NOMO-1 (cell line): ENCODE measurements at regions not wholly inside any gene's neighbourhood (a gene's known extent, or its start where the extent isn't known, plus 50 kb on each side); places are given as distances from the start of the nearest gene placed in this dataset.
"Not testable (repeated sequence)": the region's sequence is repeated elsewhere in the genome, so short reads cannot be mapped to it uniquely, and the experiment has no call there.

ENCODE experiments used
- DNase-seq, 2 experiments: peaks; one replicate each; lab custom pipeline; 2025; ENCODE audit not compliant: unreplicated experiment in 2 of 2; lab: John Stamatoyannopoulos, UW

DNA sequence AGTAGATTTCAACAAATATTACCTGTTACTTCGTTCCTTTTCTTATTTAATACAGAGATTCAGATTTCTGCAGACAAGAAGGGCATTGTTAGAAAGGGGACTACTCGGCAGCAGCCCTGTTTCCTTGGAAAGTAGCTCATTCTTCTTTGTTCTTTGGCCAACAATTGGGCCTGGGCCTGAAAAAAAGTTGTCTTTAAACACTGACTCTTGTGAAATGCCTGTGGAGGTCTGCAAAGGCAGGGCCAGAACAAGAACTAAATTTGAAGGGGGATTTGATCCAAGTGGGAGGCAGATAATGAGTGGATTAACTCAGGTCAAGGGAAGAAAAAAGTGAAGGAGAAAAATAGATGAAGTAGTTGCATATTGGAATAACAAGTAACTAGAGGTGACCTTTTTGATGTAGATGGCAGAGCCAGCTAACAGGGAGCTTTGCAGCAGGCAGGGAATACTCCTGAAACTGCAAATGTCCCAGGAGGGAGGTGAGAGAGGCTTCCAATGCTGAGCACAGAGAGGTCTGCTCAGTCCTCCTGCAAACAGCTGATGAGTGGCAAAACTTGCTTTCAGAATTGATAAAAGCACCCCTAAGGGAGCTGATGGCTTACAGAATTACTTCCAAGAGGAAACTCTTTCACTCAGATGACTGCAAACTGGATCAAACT, 393.2 kb upstream of the HS3ST1 start:
- DNase-seq, result no peak

DNA sequence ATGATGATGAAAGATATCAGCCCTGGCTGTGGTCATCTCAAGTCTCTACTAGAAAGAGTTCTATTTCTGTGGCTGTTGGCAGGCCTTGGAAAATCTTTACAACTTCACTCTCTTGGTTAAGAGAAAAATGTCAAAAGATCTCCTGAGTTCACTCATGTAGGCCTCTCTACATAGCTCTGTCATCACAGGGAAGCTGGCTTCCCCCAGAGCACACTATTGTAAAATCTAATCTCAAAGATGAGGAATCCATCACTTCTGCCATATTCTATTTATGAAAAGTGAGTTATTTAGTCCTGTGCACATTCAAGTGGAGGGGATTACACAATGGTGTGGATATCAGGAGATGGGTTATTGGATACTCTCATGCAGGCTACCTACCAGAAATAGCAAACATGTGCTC, 388.4 kb upstream of the HS3ST1 start:
- no peak for DNase-seq

DNA sequence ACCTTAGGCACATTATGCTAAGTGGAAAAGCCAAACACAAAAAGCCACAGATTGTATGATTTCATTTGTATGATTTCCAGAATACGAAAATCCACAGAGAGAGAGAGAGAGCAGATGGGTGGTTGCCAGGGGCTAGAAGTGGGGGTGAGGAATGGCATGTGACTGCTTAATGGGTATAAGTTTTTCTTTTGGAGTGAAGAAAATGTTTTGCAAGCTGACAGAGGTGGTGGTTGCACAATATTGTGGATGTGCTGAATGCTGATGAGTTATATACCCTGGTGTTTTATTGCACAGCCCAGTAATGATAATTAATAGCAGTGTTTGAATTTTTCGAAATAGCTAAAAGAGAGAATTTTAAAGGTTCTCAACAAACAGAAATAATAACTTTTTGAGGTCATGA, 386.1 kb upstream of the HS3ST1 start:
- DNase-seq, result no peak

DNA sequence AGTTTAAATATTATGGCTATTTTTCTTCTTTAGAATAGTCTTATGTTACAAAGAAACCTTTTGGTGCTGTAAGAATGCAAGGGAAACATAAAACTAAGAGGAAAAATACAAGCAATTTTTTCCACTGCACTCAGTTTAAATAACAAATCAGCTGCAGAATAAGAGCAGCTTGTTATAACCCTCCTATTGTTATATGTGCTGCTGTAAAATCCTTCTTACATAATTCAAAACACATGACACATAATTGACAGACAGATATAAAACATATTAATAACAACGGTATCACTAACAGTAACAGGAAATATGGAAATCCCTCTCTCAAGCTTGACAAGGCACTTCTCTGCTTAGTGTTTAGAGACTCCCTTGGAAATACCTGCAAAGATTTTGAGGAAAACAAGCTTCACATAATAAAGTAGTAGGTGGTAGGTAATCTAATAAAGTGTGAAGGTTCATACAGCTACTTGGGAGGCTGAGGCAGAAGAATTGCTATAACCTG, 385.3 kb upstream of the HS3ST1 start:
- DNase-seq, result no peak

DNA sequence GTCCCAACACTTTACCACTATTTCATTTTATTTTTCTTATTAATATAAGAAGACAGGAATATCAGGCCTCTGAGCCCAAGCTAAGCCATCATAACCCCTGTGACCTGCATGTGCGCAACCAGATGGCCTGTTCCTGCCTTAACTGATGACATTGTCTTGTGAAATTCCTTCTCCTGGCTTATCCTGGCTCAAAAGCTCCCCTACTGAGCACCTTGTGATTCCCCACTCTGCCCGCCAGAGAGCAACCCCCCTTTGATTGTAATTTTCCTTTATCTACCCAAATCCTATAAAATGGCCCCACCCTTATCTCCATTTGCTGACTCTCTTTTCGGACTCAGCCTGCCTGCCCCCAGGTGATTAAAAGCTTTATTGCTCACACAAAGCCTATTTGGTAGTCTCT, 382.8 kb upstream of the HS3ST1 start:
- DNase-seq, result not testable (repeated sequence)

DNA sequence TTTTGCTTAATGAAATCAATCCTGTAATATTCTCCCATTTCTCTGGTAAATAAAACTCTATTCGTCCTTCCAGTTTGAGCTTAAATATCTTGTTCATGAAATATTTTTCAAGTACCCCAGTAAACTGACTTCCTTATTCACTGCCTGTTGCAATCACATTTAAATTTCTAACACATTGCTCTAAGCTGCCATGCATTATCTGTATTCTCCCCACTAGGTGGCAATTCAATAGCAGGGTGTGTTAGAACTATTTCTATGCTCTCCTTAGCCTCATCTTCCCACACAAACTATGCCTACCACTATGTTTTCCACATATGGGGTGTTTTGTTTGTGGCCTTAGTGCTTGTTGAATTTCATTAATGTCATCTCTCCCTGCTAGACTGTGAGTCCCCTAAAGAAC, 377.1 kb upstream of the HS3ST1 start:
- peak in 1 of 2 experiments; percentile 64 for DNase-seq

DNA sequence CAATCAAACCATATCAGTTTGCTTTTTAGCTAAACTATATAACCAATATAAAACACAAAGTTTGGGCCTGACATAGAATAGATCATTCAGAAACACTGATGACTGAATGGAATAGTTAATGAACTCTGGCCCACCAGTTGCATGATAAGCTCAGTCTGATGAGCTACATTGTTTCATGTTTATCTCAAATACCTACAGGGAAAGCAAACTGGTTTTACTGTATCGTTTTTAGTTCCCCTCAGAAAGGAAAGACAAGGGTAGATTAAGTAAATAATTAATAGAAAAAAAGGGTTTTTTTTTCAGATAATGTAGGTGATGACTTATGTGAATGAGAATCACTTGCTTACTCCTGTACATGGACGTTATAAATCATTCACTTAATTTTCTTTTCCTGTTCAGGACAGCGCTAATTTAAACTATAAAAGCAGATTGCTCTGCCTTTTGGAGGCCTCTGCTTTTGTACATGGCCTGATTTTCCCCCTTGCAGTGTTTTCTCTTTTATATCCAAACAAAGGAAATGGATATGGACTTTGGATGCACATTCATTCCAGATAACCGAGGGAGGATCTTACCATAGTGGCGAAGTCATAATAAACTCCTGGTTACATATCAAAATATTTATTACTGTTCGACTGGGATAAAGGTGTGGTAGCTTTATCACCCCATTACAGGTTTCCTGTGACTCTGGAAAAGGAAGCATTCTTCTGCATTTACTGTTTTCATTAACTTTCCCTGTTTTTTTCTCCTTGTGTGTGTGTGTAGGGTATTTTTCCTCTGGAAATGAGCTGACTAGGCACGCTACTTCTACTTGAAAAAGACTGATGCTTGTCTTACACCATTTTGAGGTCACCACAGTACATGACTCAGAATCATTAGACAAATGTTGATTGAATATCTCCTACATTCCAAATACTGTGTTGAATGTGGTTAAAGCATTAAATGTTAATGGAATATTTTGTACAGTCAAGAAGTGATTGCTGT, 373.1 kb upstream of the HS3ST1 start:
- DNase-seq, result no peak

DNA sequence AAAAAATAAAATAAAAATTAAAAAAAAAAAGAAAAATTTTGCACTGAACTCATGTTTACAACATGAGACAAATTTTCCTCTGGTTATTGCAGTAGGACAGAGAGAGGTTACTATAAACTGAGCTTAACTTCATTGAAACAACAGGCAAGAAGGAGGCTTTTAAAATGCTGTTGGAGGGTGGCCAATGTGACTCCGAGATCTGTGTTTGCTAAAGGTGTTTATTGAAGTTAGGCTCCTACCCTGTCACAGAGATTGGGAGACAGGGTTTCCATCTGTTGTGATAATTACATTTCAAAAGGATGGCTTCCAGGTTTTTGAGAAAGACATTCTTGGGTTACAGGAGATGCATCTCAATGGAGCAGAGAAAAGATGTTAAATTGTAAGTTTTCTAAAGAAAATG, 370.5 kb upstream of the HS3ST1 start:
- DNase-seq, result no peak

DNA sequence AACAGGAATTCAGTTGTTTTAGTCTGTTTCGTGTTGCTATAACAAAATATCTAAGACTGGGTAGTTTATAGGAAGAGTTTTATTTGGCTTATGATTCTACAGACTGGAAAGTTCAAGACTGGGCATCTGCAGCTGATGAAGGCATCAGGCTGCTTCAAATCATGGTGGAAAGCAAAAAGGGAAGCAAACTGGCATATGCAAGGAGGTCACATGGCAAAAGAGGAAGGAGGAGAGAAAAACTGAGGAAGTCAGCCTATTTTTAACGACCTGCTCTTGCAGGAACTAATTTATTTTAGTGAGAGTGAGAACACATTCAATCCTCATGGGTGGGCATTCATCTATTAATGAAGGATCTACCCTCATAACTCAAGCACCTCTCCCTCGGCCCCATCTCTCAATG, 363.1 kb upstream of the HS3ST1 start:
- peak; percentile 38 to 60 for DNase-seq

DNA sequence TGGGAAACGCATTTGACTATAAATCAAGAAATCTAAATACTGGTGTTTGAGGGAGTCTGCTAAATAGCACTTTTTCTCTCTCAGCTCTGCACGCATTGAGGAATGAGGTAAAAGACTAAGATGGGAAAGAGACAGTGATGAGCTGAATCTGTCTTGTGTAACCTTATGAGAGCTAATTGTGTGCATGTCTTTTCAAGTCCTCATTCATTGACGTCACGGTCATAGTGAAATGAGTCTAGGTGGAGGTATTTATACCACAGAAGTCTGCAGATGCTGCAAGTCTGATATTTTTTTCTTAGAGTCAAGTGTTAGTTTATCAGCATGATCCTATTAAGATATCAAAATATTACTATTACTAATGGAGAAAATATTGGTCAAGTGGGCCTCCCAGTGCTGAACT, 361.5 kb upstream of the HS3ST1 start:
- no peak for DNase-seq

DNA sequence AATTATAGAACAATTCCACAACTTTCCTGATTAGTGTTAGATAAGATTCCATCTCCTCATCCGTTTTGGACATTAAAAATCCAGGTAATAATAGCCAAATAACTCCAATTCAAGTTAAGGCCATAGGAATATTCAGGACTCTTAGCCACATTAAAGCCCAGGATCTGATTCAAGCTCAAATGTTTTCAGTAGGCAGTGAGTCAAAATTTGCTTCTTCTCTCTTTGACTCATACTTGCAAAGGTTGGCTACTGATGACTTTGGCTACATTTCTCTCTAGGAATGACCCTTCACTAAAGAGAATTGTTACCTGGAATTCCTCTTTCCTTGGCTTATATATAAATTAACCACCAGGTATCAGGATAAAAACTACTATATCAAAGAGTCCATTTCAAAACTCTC, 354.9 kb upstream of the HS3ST1 start:
- no peak for DNase-seq

DNA sequence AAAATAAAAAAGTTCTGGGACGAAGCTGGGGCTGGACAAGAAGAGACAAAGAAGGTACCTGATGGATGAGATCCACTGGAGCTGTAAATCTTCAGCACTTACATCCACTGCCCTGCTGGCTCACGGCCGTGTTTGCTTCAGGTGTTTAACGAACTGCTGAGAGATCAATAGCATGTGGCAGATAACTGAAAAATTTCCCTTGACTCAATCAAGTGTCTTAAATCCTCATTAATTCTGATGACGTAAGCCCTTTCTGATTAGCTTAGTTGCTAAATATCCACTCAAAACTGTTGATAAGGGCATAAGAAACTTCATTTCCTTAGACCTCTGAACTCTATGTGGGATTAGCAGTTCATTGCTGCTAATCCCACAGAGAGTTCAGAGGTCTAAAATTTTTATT, 354.2 kb upstream of the HS3ST1 start:
- no peak for DNase-seq

DNA sequence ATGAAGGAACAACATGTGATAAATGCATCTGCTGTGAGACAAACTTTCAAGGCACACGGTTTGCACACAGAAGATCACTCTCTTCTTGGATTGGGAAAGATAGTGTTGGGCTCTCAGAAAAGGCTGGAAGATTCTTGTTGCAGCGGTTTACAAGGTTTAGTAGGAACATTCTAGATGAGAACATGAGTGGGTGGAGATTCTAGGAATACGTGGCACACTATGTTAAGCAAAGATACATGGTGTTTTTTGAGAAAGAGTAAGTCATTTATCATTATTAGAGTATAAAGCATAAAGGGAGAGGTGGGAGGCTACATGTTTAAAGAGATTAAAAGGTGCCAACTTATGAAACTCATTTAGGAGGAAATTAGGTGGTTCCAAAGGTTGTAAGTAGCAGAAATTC, 348.8 kb upstream of the HS3ST1 start:
- DNase-seq, result no peak

DNA sequence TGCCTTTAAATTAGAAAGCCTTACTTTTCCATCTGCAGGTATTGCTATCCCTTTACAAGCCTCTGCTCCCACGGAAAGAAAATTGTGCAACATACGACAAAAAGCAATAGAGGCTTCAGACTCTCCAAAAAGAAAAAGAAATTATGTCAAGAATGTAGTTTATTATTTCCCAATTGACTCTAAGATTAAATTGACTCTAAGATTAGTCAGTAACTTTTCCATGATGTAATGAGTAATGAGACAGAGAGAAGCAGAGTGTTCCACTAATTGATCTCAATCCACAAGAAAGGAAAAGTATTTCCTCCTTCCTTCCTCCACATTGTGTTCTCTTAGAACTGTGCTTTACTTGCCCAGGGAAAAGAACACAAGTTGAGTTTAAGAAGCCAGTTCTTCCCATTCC, 345.7 kb upstream of the HS3ST1 start:
- no peak for DNase-seq

DNA sequence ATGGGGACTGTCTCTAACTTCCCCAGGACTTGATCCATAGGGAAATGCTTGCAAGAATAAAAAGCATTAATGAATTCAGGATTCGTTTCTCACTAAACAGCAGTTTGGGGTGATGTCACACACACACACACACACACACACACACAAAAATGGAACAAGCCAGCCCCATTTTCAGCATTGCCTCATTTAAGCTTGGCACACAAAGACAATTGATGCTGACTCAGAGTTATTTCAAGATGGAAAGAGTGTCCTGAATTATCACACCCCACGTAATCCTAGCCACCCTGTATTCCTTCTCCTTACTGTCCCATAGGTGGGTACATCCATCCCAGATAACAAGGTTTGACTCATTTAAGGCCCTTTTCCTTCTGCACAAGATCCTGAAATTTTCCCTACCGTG, 345.1 kb upstream of the HS3ST1 start:
- no peak for DNase-seq

DNA sequence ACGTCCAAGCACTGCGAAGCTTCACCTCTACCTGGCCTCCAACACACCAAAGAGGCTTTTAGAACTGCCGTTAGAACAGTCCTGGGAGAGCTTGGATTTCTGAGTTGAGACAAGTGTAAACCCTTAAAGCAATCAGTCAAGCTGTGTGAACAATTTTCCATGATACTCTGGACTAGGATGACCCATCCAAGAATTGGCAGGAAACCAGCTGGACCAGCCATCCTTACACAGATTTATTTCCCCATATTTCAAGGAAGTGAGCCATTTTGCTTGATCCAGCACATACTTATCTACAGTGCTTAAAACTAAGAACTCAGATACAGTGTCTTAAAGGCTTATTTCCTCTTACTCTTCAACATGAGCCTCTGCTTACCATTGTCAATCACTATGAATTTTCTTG, 340.7 kb upstream of the HS3ST1 start:
- no peak for DNase-seq

DNA sequence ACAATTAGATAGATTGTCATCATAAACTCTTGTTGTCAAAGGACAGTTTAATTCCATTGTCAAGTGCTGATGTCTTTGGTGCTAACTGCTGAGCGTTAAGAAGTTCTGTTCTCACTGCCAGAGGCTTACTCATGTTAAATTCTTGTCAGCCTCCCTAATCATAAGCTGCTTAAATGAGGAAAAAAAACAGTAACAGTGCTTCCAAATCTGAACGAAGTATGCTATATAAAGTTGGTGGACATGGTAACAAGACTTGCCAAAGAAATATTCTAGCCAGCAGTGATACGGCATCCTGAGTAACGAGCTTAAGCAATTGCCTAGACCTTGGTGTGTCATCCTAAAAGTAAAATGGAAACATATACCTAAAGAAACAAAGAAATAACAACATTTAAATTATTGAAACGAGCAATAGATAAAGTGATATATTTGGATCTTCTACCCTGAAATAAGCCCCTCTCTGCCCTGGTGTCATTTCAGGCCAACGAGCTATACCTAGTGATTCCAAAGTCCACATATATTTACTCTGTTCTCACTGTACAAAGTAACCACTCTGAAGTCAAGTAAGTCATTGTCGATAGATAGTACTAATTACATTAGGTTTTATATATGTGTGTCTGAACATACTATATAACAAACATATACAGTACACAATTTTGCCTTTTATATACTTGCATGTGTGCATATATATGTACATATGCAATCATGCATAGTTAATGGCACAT, 339.7 kb upstream of the HS3ST1 start:
- DNase-seq, result no peak

DNA sequence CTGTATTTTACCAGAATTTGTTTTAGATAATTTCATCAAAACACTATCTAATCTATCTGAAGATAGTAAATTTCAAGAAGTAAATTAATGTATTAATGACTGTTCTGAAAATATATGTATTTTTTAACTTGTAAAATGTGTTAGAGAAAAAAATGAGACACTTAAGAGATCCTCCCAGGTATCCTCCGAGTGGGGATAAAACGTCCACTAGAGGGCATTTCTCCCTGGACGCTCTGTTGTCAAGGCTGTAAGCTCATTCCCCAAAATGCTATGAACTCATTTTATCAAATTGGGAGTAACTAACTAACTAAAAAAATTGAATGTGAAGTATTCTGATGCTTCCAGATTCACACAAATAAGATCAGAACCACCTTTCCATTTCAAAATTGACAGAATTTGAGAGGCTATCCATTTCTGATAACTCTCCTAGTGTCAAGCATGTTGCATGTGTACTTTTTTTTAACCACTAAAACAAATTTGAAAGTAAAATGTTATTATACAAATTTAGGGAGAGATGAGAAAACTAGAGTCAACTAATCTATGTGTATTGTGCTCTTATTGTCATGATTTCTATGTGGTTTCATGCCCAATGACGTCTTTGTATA, 337.3 kb upstream of the HS3ST1 start:
- peak in 1 of 2 experiments; percentile 23 for DNase-seq

DNA sequence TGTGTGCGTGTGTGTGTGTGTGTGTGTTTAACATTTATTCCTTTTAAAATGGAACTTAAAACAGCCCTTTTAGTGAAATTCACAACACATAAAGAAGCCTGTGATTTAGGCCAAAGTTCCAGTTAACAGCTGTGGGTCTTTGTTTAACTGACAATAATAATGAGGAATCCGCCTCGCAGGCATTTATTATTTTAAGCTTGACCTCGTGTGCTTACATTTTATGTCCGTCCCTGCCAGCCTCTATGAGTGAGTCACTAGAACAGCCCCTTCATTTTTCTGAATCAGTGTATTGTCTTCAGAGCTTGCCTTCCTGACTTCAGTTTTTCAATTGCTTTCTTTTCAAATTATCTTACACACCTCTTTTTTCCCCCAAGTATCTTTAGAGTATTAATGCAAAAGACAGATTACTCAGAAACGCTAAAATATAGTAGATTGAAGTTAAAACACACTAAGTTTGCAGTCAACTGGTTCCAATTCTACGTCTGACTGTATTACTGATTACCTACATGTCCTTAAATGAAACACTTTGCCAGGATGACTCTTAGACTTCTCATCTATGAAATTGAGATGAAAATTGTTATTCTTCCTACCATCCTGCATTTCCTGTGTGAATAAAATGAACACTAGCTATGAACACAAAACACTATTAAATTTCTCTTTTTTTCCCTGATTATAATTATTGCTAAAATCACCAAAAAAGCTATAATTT, 319.6 kb upstream of the HS3ST1 start:
- no peak for DNase-seq

DNA sequence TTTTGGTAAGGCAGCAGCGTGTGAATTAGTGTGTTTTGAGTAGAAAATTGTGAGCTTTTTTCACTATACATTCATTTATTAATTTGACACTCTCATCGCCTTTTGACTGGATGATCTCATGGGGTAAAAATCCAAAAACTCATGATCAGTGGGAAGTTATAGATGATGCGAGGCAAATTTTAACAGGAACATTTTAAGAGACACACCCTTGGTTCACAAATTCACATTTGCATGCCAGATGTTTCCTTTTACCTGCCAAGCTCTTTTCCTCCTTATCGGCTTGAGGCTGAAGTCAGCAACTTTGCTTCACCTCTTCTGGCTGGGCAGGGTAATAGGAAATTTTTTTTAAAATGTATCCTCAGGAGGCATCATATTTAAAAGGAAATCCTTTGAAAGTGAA, 318.0 kb upstream of the HS3ST1 start:
- no peak for DNase-seq
